GM21528 (cell line): ENCODE measurements at regions not wholly inside any gene's neighbourhood (a gene's known extent, or its start where the extent isn't known, plus 50 kb on each side); places are given as distances from the start of the nearest gene placed in this dataset.

Experiments used
- ATAC-seq: cut with Tn5 transposase; IDR thresholded peaks from one replicate; pipeline ENCODE4 v1.9.1; 2021; ENCODE audit warnings: mild to moderate bottlenecking, moderate library complexity; ENCODE audit not compliant: unreplicated experiment, low FRiP score

GRCh38 chr4:11194431-11194830 lies 234.3 kb downstream of the HS3ST1 start:
- ATAC-seq = no peak

GRCh38 chr4:11189756-11190155 lies 238.9 kb downstream of the HS3ST1 start:
- ATAC-seq = no peak

- no peak for ATAC-seq
Observed at GRCh38 chr4:11183356-11183740, 245.3 kb downstream of the HS3ST1 start.

GRCh38 chr4:11182586-11183355 lies 245.9 kb downstream of the HS3ST1 start:
- ATAC-seq = no peak

- no peak for ATAC-seq
Observed at GRCh38 chr4:11182031-11182430, 246.7 kb downstream of the HS3ST1 start.

- no peak for ATAC-seq
Observed at GRCh38 chr4:11179796-11180195, 248.9 kb downstream of the HS3ST1 start.

- no peak for ATAC-seq
Observed at GRCh38 chr4:11178433-11178832, 250.3 kb downstream of the HS3ST1 start.

- no peak for ATAC-seq
Observed at GRCh38 chr4:11175374-11175773, 253.3 kb downstream of the HS3ST1 start.

- ATAC-seq = no peak
Observed at GRCh38 chr4:11166606-11167005, 262.1 kb downstream of the HS3ST1 start.

- ATAC-seq = no peak
Observed at GRCh38 chr4:11166034-11166433, 262.7 kb downstream of the HS3ST1 start.

- no peak for ATAC-seq
Observed at GRCh38 chr4:11165052-11165451, 263.6 kb downstream of the HS3ST1 start.

GRCh38 chr4:11160288-11160687 lies 268.4 kb downstream of the HS3ST1 start:
- no peak for ATAC-seq

- ATAC-seq = no peak
Observed at GRCh38 chr4:11158971-11159370, 269.7 kb downstream of the HS3ST1 start.

GRCh38 chr4:11155208-11155867 lies 273.4 kb downstream of the HS3ST1 start:
- ATAC-seq = no peak

GRCh38 chr4:11153171-11153750 lies 275.4 kb downstream of the HS3ST1 start:
- no peak for ATAC-seq

GRCh38 chr4:11152684-11153083 lies 276.0 kb downstream of the HS3ST1 start:
- no peak for ATAC-seq

- no peak for ATAC-seq
Observed at GRCh38 chr4:11151500-11151899, 277.2 kb downstream of the HS3ST1 start.

GRCh38 chr4:11149612-11150259 lies 279.0 kb downstream of the HS3ST1 start:
- no peak for ATAC-seq

GRCh38 chr4:11139871-11140270 lies 288.8 kb downstream of the HS3ST1 start:
- no peak for ATAC-seq

- no peak for ATAC-seq
Observed at GRCh38 chr4:11138964-11139363, 289.7 kb downstream of the HS3ST1 start.

GRCh38 chr4:11134705-11135104 lies 294.0 kb downstream of the HS3ST1 start:
- no peak for ATAC-seq
